Endothelial cell of umbilical vein (primary cell): ENCODE measurements at regions not wholly inside any gene's neighbourhood (a gene's known extent, or its start where the extent isn't known, plus 50 kb on each side); places are given as distances from the start of the nearest gene placed in this dataset.

Source experiments
- CTCF ChIP-seq, 2 donors: IDR thresholded peaks; 1 replicate in 1 of 2; 2 replicates in 1 of 2; pipeline ENCODE4 v1.5.1; 2011; ENCODE audit warnings: low read length in 2 of 2, mild to moderate bottlenecking in 2 of 2, moderate library complexity in 2 of 2, control low read depth in 1 of 2, inconsistent platforms in 1 of 2, low read depth in 1 of 2; ENCODE audit not compliant: insufficient read depth in 1 of 2; ENCODE audit errors: extremely low read depth in 1 of 2
- EZH2 ChIP-seq: IDR thresholded peaks from 2 replicates; pipeline ENCODE4 v1.6.1; 2012; ENCODE audit warnings: borderline replicate concordance, low read depth, mild to moderate bottlenecking, moderate library complexity, low read length, inconsistent platforms; ENCODE audit not compliant: severe bottlenecking
- MYC ChIP-seq: IDR thresholded peaks from one replicate; pipeline ENCODE4 v1.6.1; 2011; ENCODE audit warnings: mild to moderate bottlenecking, low read depth, low read length
- POLR2A ChIP-seq: IDR thresholded peaks from 2 replicates; pipeline ENCODE4 v1.6.1; 2012; ENCODE audit warnings: low read depth, mild to moderate bottlenecking, control low read depth, low read length
- POLR2AphosphoS5 ChIP-seq: IDR thresholded peaks from 2 replicates; pipeline ENCODE4 v1.6.1; 2012; ENCODE audit warnings: low read depth, mild to moderate bottlenecking, control low read depth, low read length, moderate library complexity; ENCODE audit not compliant: insufficient read depth

- TF ChIP-seq POLR2AphosphoS5 (no peak), CTCF (IDR thresholded peaks at IDR 0.05; ENCODE audit: extremely low read depth in 1 of 2, insufficient read depth in 1 of 2, low read depth in 1 of 2, low read length in 2 of 2) (no peak), EZH2 (no peak), POLR2A (no peak), MYC (no peak)
These were observed 220.7 kb upstream of the CADM2 start for GRCh38 chr3:84738086-84738485.
